GM18520 (cell line): ENCODE measurements at regions not wholly inside any gene's neighbourhood (a gene's known extent, or its start where the extent isn't known, plus 50 kb on each side); places are given as distances from the start of the nearest gene placed in this dataset.

Experiments used
- ATAC-seq: cut with Tn5 transposase; IDR thresholded peaks from one replicate; pipeline ENCODE4 v1.9.1; 2021; ENCODE audit not compliant: unreplicated experiment

DNA sequence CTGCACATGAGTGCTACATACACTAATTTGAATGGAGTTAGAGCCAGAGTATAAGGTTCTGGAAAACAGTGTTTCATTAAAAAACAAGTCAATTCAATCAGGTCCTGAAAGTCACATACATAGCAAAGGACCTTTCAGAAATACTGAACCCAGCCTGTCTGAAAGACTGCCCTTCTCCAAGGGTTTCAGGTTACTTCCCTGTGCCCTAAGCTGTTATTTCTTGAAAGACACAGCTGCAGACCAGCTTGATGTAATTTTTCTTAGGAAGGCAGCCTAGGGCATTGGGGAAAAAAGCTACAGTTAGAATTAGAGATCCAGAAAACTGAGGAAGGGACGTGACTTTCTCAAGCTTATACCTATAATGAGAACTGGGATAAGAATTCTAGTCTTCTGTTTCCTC is 155.9 kb upstream of the MAOA start:
- no peak for ATAC-seq

DNA sequence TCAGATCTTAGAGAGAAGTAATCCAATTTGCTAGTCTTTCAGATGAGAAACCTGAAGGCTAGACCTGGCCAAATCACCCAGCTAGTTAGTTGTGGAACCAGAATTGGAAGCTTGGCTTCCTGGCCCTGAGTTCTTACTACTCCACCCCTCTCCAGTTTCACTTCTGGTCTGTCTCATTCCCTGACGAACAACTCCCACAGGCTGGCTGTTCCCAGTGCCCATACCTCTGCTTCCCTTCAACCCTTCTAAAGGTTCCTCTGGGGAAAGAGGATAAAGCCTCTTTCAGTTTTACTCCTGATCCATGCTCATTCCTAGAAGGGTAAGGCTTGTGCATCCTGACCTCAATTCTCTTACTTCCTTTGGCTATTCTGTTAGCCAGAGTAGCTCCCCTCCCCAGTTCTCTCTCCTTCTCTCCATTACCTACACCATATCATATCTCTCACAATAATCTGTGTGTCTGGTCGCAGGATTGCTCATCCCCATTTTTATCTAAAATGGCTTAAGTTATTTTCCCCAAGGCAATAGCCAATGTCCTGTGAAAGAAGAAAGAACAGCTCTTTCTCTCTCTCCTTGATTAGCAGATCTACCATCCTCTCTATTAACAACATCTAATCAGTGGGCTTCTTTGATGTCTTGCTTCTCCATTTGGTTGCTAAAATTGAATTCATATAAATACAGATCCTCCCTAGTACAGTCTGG is 155.0 kb upstream of the MAOA start:
- no peak for ATAC-seq

DNA sequence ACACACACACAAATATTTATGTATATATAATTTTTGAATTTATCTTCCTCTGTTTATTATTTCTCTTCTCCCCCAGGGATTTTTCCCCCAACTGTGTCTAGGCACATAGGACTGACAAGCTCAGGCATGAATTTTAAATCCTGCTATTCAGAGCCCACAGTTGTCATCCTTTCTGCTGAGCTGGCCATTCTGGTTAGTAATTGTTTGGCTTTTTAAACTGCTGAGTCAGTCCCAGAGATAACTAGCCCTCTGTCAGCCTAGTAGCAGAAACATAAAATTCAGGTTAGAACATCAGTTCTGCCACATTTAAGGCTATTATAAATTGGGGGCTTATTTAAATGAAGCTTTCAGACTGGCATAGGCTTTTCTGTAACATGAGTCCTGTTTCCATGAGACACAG is 151.7 kb upstream of the MAOA start:
- no peak for ATAC-seq

DNA sequence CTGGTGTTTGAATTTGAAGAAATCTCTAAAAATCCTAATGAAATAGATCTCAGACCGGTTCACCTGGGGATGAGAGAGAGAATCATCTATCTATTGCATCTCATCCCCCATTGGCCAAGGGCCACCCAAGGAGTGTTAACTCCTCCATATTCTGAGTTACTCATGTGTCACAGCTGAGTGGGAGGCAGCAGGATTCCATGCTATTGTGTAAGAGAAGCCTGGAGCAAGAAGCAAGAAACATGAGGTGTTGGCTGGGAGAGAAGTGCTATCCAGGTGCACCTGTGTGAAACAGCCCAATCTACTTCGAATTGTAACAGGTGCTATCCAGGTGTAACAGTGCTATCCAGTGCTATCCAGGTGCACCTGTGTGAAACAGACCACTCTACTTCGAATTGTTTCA is 150.3 kb upstream of the MAOA start:
- ATAC-seq = no peak

DNA sequence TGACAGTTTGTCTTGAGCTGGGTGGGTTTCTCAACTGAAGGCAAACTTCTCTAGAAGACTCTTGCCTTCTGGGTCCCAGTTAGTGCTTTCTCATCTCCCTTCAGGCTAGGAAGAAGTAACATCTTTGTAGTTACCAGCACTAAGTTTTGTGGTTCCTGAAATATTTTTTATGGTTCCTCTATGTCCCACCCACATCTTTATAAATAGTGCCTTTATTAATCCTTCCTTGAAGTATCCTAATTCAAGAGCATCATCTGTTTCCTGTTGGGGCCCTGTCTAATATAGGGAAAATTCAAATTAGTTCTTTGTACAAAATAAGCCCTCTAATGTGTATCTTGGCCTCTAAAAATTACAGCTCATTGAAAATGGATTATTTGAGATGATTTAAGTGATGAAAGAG is 147.4 kb upstream of the MAOA start:
- ATAC-seq = no peak

DNA sequence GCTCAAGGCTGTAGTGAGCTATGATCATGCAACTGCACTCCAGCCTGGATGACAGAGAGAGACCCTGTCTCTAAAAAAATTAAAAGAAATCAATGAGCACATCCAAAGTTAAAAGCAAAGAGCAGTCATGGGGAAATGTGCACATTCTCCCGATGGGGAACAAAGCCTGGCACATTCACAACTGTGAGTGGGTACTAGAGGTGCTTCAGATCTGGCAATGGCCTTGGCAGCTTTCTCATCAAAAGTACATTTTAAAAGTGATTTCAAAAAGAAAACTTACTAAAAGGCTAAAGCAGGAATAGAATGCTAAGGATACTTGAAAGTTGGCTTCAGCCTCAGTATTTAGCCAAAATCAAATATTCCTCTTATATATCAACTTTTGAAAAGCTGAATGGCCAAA is 145.9 kb upstream of the MAOA start:
- ATAC-seq = no peak

DNA sequence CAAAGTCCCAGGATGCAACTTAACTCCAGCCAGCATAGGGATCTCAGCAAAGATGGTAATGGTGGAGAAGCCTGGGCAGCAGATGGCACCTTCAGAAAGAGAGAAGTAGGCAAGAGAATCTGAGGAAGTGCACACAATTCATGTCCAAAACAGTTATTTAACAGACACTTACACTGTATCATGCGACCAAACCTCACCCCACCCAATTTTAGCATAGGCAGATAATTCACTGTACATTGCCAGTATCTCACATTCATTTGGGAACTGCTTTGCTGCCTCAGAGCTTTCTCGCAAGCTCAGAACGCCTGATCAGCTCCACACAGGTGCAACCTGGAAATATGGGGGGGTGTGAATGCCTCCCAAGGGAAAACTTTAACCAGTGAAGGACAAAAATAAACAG is 143.0 kb upstream of the MAOA start:
- ATAC-seq = no peak

DNA sequence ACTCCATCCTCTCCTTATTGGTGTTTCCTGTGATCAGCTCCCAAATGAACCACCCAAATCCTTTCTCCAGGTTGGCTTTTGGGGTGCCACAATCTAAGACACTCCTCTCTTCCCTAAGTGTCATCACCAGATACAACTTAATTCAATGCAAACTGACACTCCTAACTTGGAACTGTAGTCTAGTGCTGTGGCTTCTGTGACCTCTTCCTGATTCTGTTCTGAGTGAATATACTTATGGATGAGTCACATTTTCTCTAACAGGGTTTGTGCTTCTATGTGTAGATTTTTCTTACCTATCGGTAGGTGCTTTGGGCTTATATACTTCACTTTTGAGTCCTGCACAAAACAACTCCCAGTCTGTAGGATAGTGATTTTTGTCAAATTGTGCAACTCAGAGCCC is 141.3 kb upstream of the MAOA start:
- ATAC-seq = no peak

DNA sequence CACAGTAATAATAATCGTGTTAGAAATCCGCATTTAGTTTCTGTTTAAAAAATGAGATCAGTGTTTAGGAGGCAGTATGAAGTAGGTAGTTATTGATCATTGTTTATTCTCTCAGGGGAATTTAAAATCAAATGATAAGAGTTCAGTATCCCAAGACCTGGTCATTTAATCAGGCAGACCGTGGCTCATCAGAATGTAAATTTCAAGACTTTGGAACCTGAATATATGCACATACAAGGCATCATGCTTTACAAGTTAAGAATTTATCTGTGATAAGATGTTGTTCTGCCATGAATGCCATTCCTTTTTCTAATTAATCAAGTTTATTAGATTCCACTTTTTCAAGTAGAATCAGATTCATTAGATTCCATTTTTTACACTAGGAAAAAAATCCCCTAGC is 133.5 kb upstream of the MAOA start:
- no peak for ATAC-seq

DNA sequence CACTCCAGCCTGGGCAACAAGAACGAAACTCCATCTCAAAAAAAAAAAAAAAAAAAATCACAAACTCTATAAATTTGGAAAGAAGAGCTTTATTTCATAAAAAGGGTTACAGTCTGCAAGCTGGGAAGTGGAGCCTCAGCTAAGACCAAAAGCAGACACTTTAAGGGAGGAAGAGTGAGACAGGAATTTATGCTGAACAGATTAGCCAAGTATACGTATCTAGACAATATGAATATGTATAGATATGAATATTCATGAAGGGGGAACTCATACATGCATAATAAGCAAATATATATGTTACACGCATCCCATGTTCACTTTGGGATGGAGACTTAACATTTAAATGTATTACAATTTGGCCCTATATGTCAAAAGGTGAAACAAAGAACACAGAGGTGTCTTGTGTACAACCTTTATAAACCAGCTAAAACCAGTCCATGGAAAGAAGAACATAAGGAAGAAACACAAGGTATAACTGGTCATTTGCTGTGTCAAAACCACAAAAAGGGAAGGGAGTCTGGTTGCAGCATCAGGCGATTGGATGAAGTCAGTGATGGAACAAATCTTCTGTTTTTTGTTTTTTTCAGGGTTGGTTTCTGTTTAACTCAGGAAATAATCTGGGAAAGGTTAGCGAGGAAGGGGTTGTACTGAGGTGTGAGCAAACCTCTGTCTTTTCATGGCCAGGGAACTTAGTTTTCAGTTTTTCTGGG is 130.0 kb upstream of the MAOA start:
- ATAC-seq = no peak

DNA sequence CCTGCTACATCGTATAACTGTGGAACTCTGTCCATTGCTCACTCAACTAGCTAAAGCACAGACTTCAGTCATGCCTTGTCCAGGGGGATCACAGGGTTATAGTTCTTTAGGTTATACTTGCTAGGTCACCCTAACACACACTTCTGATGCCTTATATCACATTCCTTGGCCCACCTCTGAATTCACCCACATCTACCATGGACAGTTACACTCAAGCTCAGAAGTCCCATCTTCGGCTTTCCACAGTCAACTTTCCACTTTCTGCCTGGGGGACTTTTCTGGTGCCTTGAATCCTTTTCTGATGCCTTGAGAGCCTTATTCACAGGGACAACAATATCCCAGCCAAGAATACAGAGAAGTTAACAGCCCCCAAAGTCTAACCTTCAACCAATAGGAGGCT is 129.2 kb upstream of the MAOA start:
- no peak for ATAC-seq

DNA sequence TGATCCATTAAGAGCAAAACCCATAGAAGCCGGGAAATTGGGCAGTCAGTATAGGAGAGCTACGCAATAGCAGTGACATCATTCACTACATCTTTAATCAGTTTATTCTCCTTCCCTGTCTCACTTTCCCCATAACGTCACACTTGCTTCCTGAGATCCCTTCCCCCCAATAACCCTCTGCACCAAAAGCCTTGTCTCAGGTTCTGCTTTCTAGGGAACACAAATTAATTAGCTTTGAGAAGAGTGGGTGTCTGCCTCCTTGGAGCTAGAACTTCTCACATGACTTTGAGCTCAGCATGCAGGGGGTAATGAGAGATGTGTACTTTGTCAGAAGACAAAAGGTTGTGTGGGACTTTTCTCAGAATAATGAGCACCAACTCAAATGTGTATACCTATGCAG is 128.3 kb upstream of the MAOA start:
- ATAC-seq = no peak

DNA sequence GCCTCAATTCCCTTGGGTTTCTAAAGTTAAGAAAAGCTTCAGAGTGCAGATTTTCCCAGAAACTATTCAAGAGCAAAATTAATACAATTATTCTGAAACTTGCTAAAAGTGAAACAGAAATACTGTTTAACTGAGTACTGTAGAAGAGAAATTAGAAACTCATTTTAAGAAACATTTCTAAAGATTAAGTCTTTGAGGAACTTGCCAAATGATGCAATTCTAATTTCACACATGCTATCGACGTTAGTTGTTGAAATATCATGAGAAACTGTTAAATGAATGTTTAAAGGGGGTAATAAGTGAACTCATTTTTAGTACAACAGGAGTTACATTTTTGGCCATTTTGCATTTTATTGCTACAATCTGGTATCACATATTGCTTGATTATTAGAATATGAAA is 125.3 kb upstream of the MAOA start:
- no peak for ATAC-seq

DNA sequence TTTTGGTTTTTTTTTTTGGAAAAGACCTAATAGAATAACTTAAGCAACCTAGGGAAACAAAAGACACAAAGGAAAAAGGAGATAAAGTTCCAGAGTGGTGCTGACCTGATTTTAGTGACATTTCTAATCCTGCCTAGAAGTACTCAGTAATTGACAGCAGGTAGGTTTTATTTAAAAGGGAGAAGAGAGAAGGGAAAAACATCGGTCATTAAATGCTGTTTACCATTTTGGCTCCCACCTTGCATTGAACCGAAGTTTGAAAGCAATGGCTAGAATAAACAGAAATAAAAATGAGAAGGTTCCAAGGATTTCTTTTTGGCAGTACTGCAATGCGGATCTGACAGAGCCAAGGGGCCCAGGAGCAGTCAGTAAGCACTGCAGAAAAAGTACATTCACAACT is 115.8 kb upstream of the MAOA start:
- no peak for ATAC-seq

DNA sequence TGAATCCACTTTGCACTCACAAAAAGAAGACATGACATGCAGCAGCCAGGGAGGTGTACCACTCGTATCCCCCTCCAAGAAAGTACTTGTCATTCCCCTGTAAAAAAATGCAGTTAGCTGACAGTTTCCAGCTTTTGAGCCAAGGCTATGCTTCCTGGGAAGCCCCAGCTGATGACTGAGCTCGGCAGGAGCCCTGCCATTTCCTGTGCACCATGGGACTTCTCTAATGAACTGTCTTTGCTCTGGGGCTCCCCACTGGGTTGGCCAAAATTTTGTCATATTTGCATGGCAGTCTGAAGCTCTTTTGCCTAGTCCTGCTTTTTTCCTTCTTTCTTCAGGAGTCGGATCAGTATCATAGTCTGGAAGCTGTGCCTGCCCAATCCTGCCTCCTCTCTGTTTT is 104.5 kb upstream of the MAOA start:
- ATAC-seq = no peak

DNA sequence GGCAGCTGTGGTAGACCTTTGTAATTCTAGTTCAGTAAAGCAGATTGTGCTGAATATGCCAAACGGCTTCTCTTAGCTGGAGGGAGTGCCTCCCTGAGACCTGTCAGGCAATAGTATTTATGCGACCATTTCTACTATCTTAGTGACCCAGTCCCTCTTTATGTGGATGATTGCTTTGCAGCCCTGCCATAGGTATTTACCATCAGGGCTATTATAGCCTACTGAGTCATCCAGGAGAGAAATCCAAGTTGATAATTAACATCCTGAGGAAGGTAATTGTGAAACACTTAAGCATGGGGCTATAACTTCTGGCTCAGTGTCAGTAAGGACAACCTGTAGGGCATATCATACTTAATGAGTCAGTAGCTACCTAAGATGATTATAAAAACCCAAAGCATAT is 103.9 kb upstream of the MAOA start:
- no peak for ATAC-seq

DNA sequence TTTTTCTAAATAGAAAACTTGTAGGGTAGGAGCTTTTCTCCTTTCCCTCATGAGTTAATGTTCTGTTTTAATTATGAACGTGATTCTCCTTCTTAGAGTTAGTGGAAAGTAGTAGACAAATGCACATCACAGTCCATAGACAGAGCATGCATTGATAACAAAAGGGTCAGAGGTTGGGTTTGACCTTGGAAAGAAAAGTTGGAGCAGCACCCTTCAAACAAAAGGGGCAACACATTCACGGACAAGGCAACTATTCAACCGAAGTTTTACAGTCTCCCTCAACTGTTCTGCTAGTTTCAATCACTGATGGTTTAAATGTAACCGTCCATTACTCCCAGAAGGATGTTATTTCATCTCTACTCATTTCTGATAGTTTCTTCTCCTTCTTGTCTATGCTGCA is 103.4 kb upstream of the MAOA start:
- ATAC-seq = no peak

DNA sequence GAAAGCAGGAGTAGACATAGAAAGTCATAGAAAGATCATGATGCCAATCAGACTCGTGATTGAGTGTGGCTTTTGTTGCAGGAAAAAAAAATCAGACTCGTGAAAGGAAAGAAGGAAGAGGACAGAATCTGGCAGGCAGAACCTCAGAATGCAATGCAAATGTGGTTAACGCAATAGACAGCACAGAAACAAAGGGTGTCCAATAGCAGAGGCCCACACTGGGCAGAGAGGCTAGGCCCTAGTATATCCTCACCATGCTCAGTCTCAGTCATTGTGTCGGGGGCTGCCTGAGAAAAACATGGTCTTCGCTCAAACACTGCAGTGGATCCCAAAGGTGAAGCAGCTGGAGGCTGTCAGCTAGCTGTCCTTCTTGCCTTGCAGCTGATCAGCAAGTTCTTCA is 102.8 kb upstream of the MAOA start:
- ATAC-seq = no peak

DNA sequence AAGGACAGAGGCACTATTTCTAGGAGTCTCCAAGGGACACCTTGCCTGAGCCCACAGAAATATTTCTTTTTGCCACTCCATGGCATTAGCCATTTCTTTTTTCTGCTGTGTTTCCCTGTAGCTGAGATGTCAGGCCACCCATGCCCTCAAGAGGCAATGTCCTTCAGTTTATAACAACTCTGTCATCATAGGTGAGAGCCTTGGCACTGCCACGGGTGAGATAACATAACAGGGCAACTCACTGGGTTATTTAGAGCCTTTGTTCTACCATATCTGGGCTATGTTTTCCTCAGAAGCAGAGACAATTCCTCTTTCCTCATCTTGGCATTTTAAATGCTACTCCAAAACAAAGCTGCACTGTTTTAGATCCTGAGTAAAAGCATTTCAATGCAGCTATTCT is 99.9 kb upstream of the MAOA start:
- ATAC-seq = no peak

DNA sequence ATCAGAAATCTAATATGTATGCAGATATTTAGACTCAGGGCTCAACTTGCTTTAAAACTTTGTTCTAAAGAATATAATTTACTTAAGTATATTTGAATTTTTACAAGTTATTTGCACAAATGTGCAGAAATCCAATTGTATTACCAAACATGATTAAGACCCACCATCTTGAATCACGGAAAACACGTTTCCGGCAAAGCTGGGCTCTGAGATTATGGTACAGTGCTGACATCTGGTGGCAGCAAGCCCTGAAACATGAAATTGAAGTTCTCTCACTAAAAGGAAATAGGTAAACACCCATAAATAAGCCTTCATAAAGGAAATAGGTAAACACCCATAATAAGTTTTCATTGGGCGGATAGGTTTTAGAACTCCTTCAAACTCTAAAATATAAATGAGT is 98.3 kb upstream of the MAOA start:
- ATAC-seq = no peak

DNA sequence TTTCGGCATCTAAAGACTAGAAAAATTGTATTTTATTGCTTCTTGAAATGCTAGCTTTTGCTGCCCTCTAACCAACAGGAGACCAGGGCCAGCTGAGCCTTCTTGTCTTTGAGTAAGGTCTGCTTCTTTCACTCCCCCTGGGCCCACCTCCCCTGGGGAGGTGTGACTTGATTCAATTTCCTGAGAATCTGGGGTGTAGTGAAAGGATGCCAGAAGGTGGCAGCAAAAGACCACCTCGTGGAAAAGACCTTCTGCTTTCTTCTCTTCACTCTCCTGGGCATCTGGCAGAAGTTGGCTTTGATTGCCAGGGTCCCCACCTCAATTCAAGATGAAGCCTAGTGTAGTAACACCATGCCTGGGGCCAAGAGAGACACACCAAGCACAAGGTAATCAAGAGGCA is 96.5 kb upstream of the MAOA start:
- ATAC-seq = no peak

DNA sequence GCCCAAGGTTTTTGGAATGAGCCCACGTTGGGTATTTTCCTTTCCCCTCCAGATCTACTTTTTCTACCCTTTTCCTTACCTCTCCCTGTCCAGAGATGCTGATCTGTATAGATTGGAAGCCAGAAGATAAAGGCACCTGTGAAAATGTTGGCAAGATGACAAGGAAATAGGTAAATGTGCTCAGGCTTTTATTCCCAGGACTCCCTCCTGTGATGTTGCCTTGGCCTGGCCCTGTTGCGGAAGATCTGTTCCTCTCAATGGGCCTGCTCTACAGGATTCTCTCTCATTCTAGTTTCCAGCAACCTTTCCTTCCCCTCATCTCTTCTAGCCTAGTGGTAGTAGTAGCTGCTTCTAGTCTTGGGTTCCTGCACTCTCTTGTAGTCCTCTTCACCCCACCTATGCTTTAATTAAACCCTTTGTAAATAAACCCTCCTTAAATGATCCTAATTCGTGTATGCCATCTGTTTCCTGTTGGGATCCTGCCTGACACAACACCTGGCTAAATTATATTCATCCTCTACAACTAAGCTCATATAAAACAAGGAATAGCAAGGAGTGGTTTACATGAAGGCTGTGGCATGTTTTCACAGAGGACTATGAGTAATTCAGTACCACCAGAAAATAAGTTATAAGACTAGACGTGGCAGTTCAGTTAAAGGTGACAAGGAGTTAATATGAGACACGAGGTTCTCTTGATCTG is 95.7 kb upstream of the MAOA start:
- ATAC-seq = no peak
